ENCODE measurements at regions not wholly inside any gene's neighbourhood (a gene's known extent, or its start where the extent isn't known, plus 50 kb on each side); places are given as distances from the start of the nearest gene placed in this dataset.

DNA sequence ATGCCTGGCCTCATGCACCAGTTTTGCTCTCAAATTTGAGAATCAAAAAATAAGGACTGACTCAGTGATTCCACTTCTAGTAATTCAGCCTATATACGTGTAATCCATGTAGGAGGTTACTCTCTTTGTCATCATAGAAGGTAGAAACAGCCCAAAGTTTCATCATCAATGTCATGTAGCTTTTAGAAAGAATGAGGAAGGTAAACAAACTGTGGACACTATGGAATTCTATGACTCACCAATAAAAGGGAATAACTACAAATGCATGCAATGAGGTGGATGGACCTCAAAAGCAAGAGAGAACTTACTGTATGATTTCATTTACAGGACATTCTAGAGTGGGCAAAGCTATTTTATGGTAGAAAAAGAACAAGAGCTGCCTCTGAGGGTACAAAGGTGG is 93.2 kb upstream of the LRIG1 start (continued):
- TF ChIP-seq, protein P1, sequence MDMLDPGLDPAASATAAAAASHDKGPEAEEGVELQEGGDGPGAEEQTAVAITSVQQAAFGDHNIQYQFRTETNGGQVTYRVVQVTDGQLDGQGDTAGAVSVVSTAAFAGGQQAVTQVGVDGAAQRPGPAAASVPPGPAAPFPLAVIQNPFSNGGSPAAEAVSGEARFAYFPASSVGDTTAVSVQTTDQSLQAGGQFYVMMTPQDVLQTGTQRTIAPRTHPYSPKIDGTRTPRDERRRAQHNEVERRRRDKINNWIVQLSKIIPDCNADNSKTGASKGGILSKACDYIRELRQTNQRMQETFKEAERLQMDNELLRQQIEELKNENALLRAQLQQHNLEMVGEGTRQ (IDR thresholded peaks at IDR 0.05; ENCODE audit: low read length), result no peak
- TF ChIP-seq SUZ12 (IDR thresholded peaks at IDR 0.05; ENCODE audit: low read length) (no peak), SP1 (IDR thresholded peaks at IDR 0.05; ENCODE audit: low read depth, low read length) (no peak), NANOG (IDR thresholded peaks at IDR 0.05; ENCODE audit: insufficient read depth, low read depth, low read length, poor library complexity, severe bottlenecking) (no peak), CREB1 (IDR thresholded peaks at IDR 0.05) (no peak), KDM4A (IDR thresholded peaks at IDR 0.05; ENCODE audit: low read depth, low read length, severe bottlenecking) (no peak), TEAD4 (IDR thresholded peaks at IDR 0.05; ENCODE audit: low read depth, low read length) (no peak), YY1 (IDR thresholded peaks at IDR 0.05; ENCODE audit: low read depth, low read length) (no peak), HDAC2 (IDR thresholded peaks at IDR 0.05; ENCODE audit: borderline replicate concordance in 1 of 2, low read depth in 2 of 2, low read length in 2 of 2) (no peak)

All from H1 (cell line).